Ishikawa (cell line): ENCODE measurements at regions not wholly inside any gene's neighbourhood (a gene's known extent, or its start where the extent isn't known, plus 50 kb on each side); places are given as distances from the start of the nearest gene placed in this dataset.

Experiments used
- CEBPB ChIP-seq: IDR thresholded peaks from 2 replicates; pipeline ENCODE4 v1.6.1; 2012
- EP300 ChIP-seq: IDR thresholded peaks from 2 replicates; pipeline ENCODE4 v1.6.1; 2012; ENCODE audit warnings: borderline replicate concordance
- TF ChIP-seq, protein P1 (sequence below): IDR thresholded peaks from 2 replicates; pipeline ENCODE4 v1.6.1; 2012; ENCODE audit warnings: low read depth, mild to moderate bottlenecking

DNA sequence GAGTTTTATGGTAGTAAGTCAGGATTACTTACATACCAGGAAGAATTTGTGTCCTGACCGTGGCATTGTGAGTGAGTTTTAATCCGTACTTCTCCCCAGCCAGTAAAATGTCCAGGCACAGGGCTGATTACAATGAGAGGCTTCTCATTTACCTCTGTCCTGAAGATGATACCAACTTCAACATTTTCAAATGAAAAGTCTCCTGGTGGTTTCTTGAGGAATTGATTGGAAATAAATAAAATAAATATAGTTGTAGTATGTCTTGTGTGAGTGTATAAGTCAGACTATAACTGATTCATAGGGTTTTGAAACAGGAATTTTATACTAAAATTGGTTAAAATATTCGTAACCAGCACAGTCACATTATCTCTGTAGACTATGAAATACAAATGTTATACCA, 382.5 kb downstream of the ETS1 start:
- no peak for TF ChIP-seq EP300
- TF ChIP-seq CEBPB = no peak
- TF ChIP-seq, protein P1, sequence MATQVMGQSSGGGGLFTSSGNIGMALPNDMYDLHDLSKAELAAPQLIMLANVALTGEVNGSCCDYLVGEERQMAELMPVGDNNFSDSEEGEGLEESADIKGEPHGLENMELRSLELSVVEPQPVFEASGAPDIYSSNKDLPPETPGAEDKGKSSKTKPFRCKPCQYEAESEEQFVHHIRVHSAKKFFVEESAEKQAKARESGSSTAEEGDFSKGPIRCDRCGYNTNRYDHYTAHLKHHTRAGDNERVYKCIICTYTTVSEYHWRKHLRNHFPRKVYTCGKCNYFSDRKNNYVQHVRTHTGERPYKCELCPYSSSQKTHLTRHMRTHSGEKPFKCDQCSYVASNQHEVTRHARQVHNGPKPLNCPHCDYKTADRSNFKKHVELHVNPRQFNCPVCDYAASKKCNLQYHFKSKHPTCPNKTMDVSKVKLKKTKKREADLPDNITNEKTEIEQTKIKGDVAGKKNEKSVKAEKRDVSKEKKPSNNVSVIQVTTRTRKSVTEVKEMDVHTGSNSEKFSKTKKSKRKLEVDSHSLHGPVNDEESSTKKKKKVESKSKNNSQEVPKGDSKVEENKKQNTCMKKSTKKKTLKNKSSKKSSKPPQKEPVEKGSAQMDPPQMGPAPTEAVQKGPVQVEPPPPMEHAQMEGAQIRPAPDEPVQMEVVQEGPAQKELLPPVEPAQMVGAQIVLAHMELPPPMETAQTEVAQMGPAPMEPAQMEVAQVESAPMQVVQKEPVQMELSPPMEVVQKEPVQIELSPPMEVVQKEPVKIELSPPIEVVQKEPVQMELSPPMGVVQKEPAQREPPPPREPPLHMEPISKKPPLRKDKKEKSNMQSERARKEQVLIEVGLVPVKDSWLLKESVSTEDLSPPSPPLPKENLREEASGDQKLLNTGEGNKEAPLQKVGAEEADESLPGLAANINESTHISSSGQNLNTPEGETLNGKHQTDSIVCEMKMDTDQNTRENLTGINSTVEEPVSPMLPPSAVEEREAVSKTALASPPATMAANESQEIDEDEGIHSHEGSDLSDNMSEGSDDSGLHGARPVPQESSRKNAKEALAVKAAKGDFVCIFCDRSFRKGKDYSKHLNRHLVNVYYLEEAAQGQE = no peak
